ENCODE measurements at regions not wholly inside any gene's neighbourhood (a gene's known extent, or its start where the extent isn't known, plus 50 kb on each side); places are given as distances from the start of the nearest gene placed in this dataset.
A peak's percentile ranks its signal among the peaks of the same experiment; 100 is the strongest.

- H3K27me3 ChIP-seq, result peaks cover 0 to 45% (median 6%) of the 10 kb centered on the region in 7 donors
- DNase-seq, result no peak
- TF ChIP-seq, protein P1, sequence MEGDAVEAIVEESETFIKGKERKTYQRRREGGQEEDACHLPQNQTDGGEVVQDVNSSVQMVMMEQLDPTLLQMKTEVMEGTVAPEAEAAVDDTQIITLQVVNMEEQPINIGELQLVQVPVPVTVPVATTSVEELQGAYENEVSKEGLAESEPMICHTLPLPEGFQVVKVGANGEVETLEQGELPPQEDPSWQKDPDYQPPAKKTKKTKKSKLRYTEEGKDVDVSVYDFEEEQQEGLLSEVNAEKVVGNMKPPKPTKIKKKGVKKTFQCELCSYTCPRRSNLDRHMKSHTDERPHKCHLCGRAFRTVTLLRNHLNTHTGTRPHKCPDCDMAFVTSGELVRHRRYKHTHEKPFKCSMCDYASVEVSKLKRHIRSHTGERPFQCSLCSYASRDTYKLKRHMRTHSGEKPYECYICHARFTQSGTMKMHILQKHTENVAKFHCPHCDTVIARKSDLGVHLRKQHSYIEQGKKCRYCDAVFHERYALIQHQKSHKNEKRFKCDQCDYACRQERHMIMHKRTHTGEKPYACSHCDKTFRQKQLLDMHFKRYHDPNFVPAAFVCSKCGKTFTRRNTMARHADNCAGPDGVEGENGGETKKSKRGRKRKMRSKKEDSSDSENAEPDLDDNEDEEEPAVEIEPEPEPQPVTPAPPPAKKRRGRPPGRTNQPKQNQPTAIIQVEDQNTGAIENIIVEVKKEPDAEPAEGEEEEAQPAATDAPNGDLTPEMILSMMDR (IDR thresholded peaks at IDR 0.05), result no peak
- H3K27ac ChIP-seq, result no peak overlapping the region
- H3K9me3 ChIP-seq, result peaks cover 0 to 4% (median 0%) of the 10 kb centered on the region in 11 donors
- intact Hi-C loops (cut with DNase I), result no loop called here
- 80 to 84% methylated on average over 13 of the region's 13 CpGs for WGBS, 2 donors
- no peak for ATAC-seq
- peaks cover 0 to 21% (median 0%) of the 10 kb centered on the region in 9 donors for H3K4me1 ChIP-seq
- no peak overlapping the region for H3K4me3 ChIP-seq
- no peaks in the 10 kb centered on the region for H3K36me3 ChIP-seq
Observed at GRCh38 chr11:119976805-119977560, 160.9 kb downstream of the TRIM29 start.

DNA sequence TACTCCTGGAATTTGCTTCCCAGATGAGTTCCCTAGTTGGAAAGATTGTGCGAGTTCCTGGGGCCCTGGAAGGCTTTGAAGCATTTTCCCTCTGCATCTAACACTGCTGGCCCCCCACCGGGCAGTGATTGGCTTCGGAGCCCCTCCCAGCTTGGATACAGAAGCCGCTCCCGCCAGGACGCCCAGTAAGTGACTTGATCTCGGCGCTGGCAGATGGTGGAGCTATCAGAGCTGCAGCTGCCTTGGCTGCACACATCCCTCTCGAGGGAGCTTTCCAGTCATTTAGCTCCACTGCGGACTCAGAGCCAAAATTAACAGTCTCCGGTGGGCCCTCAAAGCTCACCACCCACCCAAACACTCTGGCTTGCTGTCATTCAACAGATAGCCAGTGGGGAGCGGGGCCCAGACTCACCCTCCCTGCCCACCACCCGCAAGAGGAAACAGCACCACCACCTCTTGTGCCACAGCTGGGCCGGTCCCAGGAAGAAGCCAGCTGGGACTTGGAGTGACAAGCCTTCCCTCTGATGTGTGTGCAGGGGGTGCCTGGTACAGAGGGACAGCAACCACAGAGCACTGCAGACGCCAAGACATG is 162.3 kb downstream of the TRIM29 start:
- ATAC-seq, result peak in 5 of 8 donors; percentile 36 to 82 (median 42)
- H3K9me3 ChIP-seq, result peaks cover 0 to 6% (median 0%) of the 10 kb centered on the region in 11 donors
- 35 to 36% methylated on average over 15 of the region's 15 CpGs for WGBS, 2 donors
- DNase-seq, result peak; percentile 16 to 30
- H3K27me3 ChIP-seq, result peaks cover 0 to 38% (median 6%) of the 10 kb centered on the region in 7 donors
- intact Hi-C loops (cut with DNase I), result no loop called here
- H3K36me3 ChIP-seq, result no peaks in the 10 kb centered on the region
- H3K4me1 ChIP-seq, result peaks cover 0 to 21% (median 0%) of the 10 kb centered on the region in 9 donors
- TF ChIP-seq, protein P1 (IDR thresholded peaks at IDR 0.05), result no peak
- no peak overlapping the region for H3K27ac ChIP-seq
- no peak overlapping the region for H3K4me3 ChIP-seq

DNA sequence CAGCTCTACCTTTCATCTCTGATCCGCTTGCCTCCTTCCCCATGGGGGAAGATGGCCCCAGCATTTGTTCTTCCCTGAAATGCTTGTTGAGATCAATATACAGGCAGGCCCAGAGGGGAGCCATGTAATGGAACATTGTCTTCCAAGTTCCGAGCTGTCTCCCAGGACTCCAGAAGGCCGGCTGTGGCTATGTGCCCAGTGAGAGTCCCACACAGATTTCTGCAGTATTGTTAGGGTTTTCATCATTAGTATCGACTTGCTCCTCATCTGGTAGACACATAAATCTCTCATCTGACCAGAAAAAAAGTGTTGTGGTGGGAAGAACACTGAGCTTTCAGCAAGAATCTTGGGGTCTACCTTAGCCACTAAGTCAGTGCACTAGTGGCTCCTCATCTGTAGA is 163.4 kb downstream of the TRIM29 start:
- DNase-seq, result peak in 1 of 2 donors; percentile 29
- peaks cover 0 to 33% (median 6%) of the 10 kb centered on the region in 7 donors for H3K27me3 ChIP-seq
- H3K9me3 ChIP-seq, result peaks cover 0 to 6% (median 0%) of the 10 kb centered on the region in 11 donors
- 59 to 71% methylated on average over 4 of the region's 4 CpGs for WGBS, 2 donors
- intact Hi-C loops (cut with DNase I), result no loop called here
- ATAC-seq, result peak in 5 of 8 donors; percentile 19 to 71 (median 67)
- peaks cover 0 to 21% (median 0%) of the 10 kb centered on the region in 9 donors for H3K4me1 ChIP-seq
- no peak overlapping the region for H3K4me3 ChIP-seq
- H3K36me3 ChIP-seq, result no peaks in the 10 kb centered on the region
- H3K27ac ChIP-seq, result no peak overlapping the region
- TF ChIP-seq, protein P1 (IDR thresholded peaks at IDR 0.05), result no peak

DNA sequence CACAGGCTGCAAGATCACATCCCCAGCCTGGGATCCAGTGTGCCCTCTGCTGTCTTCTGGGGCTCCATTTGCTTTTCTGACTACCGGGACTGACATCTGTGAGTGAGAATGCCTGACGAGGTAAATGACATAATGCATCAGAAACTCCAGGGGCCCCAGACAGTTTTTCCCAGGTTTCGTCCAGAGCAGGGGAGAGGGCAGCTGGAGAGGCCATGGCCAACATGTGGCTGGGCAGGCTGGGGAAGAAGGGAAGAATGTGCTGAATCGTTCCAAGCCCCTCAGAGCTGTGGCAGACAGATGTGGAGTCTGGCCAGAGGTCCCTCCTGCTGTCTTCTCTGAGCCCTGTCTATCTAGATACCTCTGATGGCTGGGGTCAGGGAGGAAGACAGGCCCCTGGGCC is 163.9 kb downstream of the TRIM29 start:
- Histone ChIP-seq H3K27ac (no peak overlapping the region), H3K36me3 (no peaks in the 10 kb centered on the region), H3K4me1 (peaks cover 0 to 21% (median 0%) of the 10 kb centered on the region in 9 donors), H3K4me3 (no peak overlapping the region), H3K9me3 (peaks cover 0 to 6% (median 0%) of the 10 kb centered on the region in 11 donors), H3K27me3 (peaks cover 0 to 29% (median 6%) of the 10 kb centered on the region in 7 donors)
- ATAC-seq, result no peak
- TF ChIP-seq, protein P1 (IDR thresholded peaks at IDR 0.05), result no peak
- intact Hi-C loops (cut with DNase I), result no loop called here
- no peak for DNase-seq
- WGBS, 2 donors, result 51 to 75% methylated on average over 4 of the region's 4 CpGs

Measured in heart right ventricle (tissue), 16 donors.